DMS53 treated with DMSO at 0.1 percent for 48 hours (cell line): ENCODE measurements at regions not wholly inside any gene's neighbourhood (a gene's known extent, or its start where the extent isn't known, plus 50 kb on each side); places are given as distances from the start of the nearest gene placed in this dataset.

ENCODE experiments used
- DNase-seq: peaks from one replicate; lab custom pipeline; 2025; ENCODE audit not compliant: unreplicated experiment; lab: John Stamatoyannopoulos, UW

GRCh38 chr10:56653289-56653688, 292.2 kb upstream of the ZWINT start:
- DNase-seq: no peak

- DNase-seq: no peak
Measured at GRCh38 chr10:56646329-56647111, 285.5 kb upstream of the ZWINT start.

GRCh38 chr10:56633876-56634452, 272.9 kb upstream of the ZWINT start:
- DNase-seq: peak; percentile 72

- no peak for DNase-seq
Measured at GRCh38 chr10:56632537-56632936, 271.5 kb upstream of the ZWINT start.

- no peak for DNase-seq
Measured at GRCh38 chr10:56624082-56624481, 263.0 kb upstream of the ZWINT start.

GRCh38 chr10:56623064-56623463, 262.0 kb upstream of the ZWINT start:
- DNase-seq: no peak

GRCh38 chr10:56622335-56622973, 261.4 kb upstream of the ZWINT start:
- DNase-seq: peak; percentile 46

GRCh38 chr10:56606202-56606601, 245.1 kb upstream of the ZWINT start:
- no peak for DNase-seq

GRCh38 chr10:56605051-56605450, 244.0 kb upstream of the ZWINT start:
- DNase-seq: no peak

- no peak for DNase-seq
Measured at GRCh38 chr10:56604624-56605023, 243.6 kb upstream of the ZWINT start.

GRCh38 chr10:56599201-56599600, 238.1 kb upstream of the ZWINT start:
- no peak for DNase-seq

GRCh38 chr10:56596257-56596656, 235.2 kb upstream of the ZWINT start:
- DNase-seq: no peak

GRCh38 chr10:56593120-56593519, 232.1 kb upstream of the ZWINT start:
- DNase-seq: no peak

GRCh38 chr10:56586461-56586891, 225.4 kb upstream of the ZWINT start:
- no peak for DNase-seq

GRCh38 chr10:56585447-56586171, 224.6 kb upstream of the ZWINT start:
- peak; percentile 16 for DNase-seq

GRCh38 chr10:56583316-56583715, 222.3 kb upstream of the ZWINT start:
- no peak for DNase-seq

- no peak for DNase-seq
Measured at GRCh38 chr10:56567580-56567979, 206.5 kb upstream of the ZWINT start.

- peak; percentile 15 for DNase-seq
Measured at GRCh38 chr10:56561336-56561735, 200.3 kb upstream of the ZWINT start.

- no peak for DNase-seq
Measured at GRCh38 chr10:56551037-56551436, 190.0 kb upstream of the ZWINT start.

- DNase-seq: no peak
Measured at GRCh38 chr10:56547163-56547562, 186.1 kb upstream of the ZWINT start.

- DNase-seq: peak; percentile 61
Measured at GRCh38 chr10:56537984-56538383, 176.9 kb upstream of the ZWINT start.

- DNase-seq: no peak
Measured at GRCh38 chr10:56522166-56522565, 161.1 kb upstream of the ZWINT start.
